ENCODE measurements at regions not wholly inside any gene's neighbourhood (a gene's known extent, or its start where the extent isn't known, plus 50 kb on each side); places are given as distances from the start of the nearest gene placed in this dataset.

GRCh38 chr3:152079980-152080379 is 188.7 kb upstream of the MBNL1 start:
- no peak for DNase-seq (ENCODE audit: low read depth)
- Histone ChIP-seq H3K27me3 (ENCODE audit: control insufficient read depth, insufficient read depth, low read length) (no peaks in the 10 kb centered on the region), H3K36me3 (ENCODE audit: control insufficient read depth, insufficient read depth, low read length) (no peaks in the 10 kb centered on the region), H3K4me3 (ENCODE audit: low read depth, low read length) (no peak overlapping the region)
- ChIA-PET CTCF (no interaction called here), POLR2A (no interaction called here)
- TF ChIP-seq CTCF (IDR thresholded peaks at IDR 0.05; ENCODE audit: insufficient read depth, low read depth, low read length) = no peak

- no peak for DNase-seq (ENCODE audit: low read depth)
- ChIA-PET CTCF (interaction anchor here (0.9 kb wide), 1 partner anchor 11 kb away, joined by 3 read pairs; no protein-coding TSS in a partner anchor), POLR2A (no interaction called here)
- TF ChIP-seq CTCF (IDR thresholded peaks at IDR 0.05; ENCODE audit: insufficient read depth, low read depth, low read length) = no peak
- Histone ChIP-seq H3K36me3 (ENCODE audit: control insufficient read depth, insufficient read depth, low read length) (no peaks in the 10 kb centered on the region), H3K27me3 (ENCODE audit: control insufficient read depth, insufficient read depth, low read length) (no peaks in the 10 kb centered on the region), H3K4me3 (ENCODE audit: low read depth, low read length) (no peak overlapping the region)
These were observed 185.6 kb upstream of the MBNL1 start for GRCh38 chr3:152083135-152083534.

GRCh38 chr3:152084441-152085158 is 184.1 kb upstream of the MBNL1 start:
- Histone ChIP-seq H3K4me3 (ENCODE audit: low read depth, low read length) (no peak overlapping the region), H3K27me3 (ENCODE audit: control insufficient read depth, insufficient read depth, low read length) (no peaks in the 10 kb centered on the region), H3K36me3 (ENCODE audit: control insufficient read depth, insufficient read depth, low read length) (no peaks in the 10 kb centered on the region)
- no peak for TF ChIP-seq CTCF (IDR thresholded peaks at IDR 0.05; ENCODE audit: insufficient read depth, low read depth, low read length)
- CTCF ChIA-PET = interaction anchor here (0.8 kb wide), 1 partner anchor 11 kb away, joined by 5 read pairs; no protein-coding TSS in a partner anchor
- POLR2A ChIA-PET = no interaction called here
- no peak for DNase-seq (ENCODE audit: low read depth)

- CTCF ChIA-PET = no interaction called here
- Histone ChIP-seq H3K27me3 (ENCODE audit: control insufficient read depth, insufficient read depth, low read length) (no peaks in the 10 kb centered on the region), H3K36me3 (ENCODE audit: control insufficient read depth, insufficient read depth, low read length) (no peaks in the 10 kb centered on the region), H3K4me3 (ENCODE audit: low read depth, low read length) (no peak overlapping the region)
- no peak for DNase-seq (ENCODE audit: low read depth)
- POLR2A ChIA-PET = no interaction called here
- TF ChIP-seq CTCF (IDR thresholded peaks at IDR 0.05; ENCODE audit: insufficient read depth, low read depth, low read length) = no peak
These were observed 181.6 kb upstream of the MBNL1 start for GRCh38 chr3:152087153-152087552.

GRCh38 chr3:152089528-152089927 is 179.2 kb upstream of the MBNL1 start:
- ChIA-PET POLR2A (no interaction called here), CTCF (no interaction called here)
- Histone ChIP-seq H3K27me3 (ENCODE audit: control insufficient read depth, insufficient read depth, low read length) (no peaks in the 10 kb centered on the region), H3K4me3 (ENCODE audit: low read depth, low read length) (no peak overlapping the region), H3K36me3 (ENCODE audit: control insufficient read depth, insufficient read depth, low read length) (no peaks in the 10 kb centered on the region)
- DNase-seq (ENCODE audit: low read depth) = no peak
- no peak for TF ChIP-seq CTCF (IDR thresholded peaks at IDR 0.05; ENCODE audit: insufficient read depth, low read depth, low read length)

All from BJ (cell line).